ENCODE measurements at regions not wholly inside any gene's neighbourhood (a gene's known extent, or its start where the extent isn't known, plus 50 kb on each side); places are given as distances from the start of the nearest gene placed in this dataset.
"Not testable (repeated sequence)": the region's sequence is repeated elsewhere in the genome, so short reads cannot be mapped to it uniquely, and the experiment has no call there.

DNA sequence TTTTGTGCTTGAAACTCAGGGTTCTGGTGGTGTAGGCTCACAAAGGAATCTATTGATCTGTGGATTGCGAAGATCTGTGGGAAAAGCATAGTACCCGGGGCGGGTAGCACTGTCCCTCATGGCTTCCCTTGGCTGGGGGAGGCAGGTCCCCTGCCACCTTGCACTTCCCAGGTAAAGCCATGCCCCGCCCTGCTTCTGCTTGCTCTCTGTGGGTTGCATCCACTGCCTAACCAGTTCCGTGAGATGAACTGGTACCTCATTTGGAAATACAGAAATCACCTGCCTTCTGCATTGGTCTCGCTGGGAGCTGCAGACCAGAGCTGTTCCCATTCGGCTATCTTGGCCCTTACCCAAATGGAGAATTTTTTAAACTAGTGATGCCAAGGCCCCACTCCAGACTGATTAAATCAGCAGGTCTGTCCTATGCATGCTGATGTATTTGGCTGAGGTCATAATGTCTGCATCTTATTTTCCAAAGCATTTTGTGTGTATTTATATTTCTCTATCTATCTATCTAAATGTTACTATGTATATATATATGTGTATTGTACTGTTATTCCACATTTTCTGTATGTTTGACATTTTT, 65.5 kb upstream of the SLC7A14 start:
- DNase-seq (ENCODE audit: low read depth) = no peak

GRCh38 chr3:170650557-170650956, 64.7 kb upstream of the SLC7A14 start:
- not testable (repeated sequence) for DNase-seq (ENCODE audit: low read depth)

- DNase-seq (ENCODE audit: low read depth) = no peak
Measured at GRCh38 chr3:170644711-170645110, 58.8 kb upstream of the SLC7A14 start.

DNA sequence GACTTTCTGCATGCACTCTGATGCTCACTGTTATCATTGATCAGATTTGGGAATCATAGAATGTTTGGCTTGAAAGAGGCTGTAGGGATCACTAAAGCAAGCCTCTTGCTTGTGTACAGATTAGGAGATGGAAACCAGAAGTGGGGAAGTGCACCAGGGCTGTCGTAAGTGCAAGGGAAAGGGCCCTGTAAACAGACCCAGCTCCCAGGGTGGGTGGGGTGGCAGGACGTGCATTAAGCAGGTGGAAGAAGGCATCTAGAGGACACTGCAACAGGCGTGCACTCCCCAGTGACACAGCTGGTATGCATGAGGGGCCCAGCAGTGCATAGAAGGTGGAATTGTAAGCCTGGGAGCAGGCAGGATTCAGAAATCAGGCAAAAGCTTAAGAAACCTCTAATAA, 58.0 kb upstream of the SLC7A14 start:
- no peak for DNase-seq (ENCODE audit: low read depth)

DNA sequence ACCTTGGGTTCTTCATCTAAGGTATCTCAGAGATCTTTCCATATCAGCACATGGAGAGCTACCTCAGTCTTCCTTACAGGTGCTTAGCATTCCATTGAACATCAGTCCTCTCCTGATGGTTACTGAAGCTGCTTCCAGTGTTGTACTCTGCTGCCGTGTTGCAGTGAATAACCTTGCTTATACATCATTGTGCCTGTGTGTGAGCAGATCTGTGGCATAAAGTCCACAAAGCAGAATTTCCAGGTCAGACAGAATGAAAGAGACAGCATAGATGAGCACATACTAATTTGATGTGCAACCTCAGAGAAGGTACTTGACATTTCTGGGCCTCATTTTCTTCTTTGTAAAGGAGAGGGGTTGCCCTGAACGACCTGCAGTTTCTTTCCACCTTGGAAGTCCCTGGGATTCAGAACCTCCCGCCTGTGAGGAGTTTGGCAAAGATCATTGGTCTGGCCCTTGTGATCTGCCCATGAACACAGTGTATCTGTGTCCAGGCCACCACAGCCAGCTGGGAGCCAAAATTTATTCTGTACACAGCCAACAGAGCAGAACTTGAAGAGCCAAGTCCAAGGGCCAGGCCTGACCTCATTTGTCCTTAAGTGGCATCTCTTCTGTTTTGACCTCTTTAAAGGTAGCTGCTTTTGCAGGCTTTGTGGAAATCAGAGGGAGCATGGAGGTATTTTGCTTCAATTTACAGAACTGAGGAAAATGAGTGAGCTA, 57.2 kb upstream of the SLC7A14 start:
- DNase-seq (ENCODE audit: low read depth) = no peak

- DNase-seq (ENCODE audit: low read depth) = no peak
Measured at GRCh38 chr3:170641510-170642236, 55.8 kb upstream of the SLC7A14 start.

- DNase-seq (ENCODE audit: low read depth) = no peak
Measured at GRCh38 chr3:170640737-170641171, 54.9 kb upstream of the SLC7A14 start.

DNA sequence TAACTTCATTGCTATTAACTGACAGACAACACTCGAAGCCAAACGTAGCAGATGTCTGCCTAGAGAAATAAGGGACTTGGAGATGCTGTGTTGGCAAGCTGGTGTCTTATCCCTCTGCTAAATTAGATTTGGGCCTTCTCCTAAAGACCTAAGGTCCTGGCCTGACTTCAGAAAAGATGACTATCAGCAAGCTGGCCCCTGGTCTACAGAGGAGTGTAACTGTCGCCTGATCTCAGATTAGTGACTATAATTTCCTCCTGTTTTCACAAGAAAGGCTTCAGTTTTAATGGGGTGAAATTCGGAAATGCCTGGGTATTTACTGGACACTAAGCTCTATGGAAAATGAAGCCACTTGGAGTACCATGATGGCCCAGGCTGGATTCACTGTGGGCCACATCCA, 53.1 kb upstream of the SLC7A14 start:
- no peak for DNase-seq (ENCODE audit: low read depth)

GRCh38 chr3:170637306-170637705, 51.4 kb upstream of the SLC7A14 start:
- DNase-seq (ENCODE audit: low read depth) = no peak

DNA sequence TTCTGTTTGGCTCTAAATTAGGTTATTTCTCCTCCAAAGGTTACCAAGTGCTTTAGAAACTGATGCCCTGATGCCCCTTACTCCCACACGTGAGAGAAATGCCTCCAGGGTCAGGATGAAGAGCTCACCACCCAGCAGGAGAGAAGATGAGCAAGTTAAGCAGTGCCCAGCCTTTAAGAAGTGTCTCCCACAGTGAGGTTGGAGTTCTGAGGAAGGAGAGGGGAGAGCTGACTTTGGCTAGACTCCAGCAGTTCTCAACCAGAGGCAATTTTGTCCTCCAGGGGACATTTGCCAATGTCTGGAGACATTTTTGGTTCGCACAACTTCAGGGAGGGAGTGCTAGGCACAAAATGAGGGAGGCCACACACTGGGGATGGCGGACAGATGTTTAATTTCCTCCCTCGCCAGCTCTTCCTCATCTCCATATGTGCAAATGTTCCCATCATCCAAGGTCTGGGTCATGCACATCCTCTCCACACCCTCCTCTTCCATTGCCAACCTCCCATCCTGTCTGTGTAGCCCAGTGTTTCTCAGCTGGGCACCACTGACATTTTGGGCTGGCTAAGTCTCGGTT, 50.6 kb upstream of the SLC7A14 start:
- no peak for DNase-seq (ENCODE audit: low read depth)
